H1 (cell line): ENCODE measurements at regions not wholly inside any gene's neighbourhood (a gene's known extent, or its start where the extent isn't known, plus 50 kb on each side); places are given as distances from the start of the nearest gene placed in this dataset.

Experiments
- CTCF ChIA-PET: fragments of 300-600 bp; sonication (Branson Sonifier 250); formaldehyde crosslinking; loops from one replicate; lab custom pipeline; 2021; ENCODE audit not compliant: partially characterized antibody; lab: Charles Lee
- POLR2A ChIA-PET: fragments of 300-600 bp; sonication (Branson Sonifier 250); formaldehyde crosslinking; loops from one replicate; lab custom pipeline; 2021; ENCODE audit warnings: inconsistent platforms; ENCODE audit not compliant: partially characterized antibody; lab: Charles Lee
- DNase-seq, 2 experiments: peaks; one replicate each; pipeline versions ENCODE4 v3.0.0 to v3.0.0-alpha.2; 2010 to 2022; ENCODE audit warnings: low spot score in 2 of 2, low read depth in 1 of 2, mixed read lengths in 1 of 2
- FAIRE-seq: peaks from 2 replicates; lab custom pipeline; 2011; peaks lifted over from hg19 to GRCh38; lab: Jason Lieb, UNC
- H2AFZ ChIP-seq: 2 replicates; pipeline ENCODE4 v1.8.1; 2012; ENCODE audit warnings: low read length, inconsistent platforms
- H2AK5ac ChIP-seq: 2 replicates; pipeline ENCODE4 v1.6.1; 2013; ENCODE audit warnings: low read depth, low read length
- H2BK120ac ChIP-seq: replicated peaks from 2 replicates; pipeline ENCODE3; 2013; ENCODE audit warnings: low read depth, low read length, inconsistent platforms
- H2BK12ac ChIP-seq: 2 replicates; pipeline ENCODE4 v1.6.1; 2013; ENCODE audit warnings: low read depth, low read length
- H2BK15ac ChIP-seq: 2 replicates; pipeline ENCODE4 v1.6.1; 2013; ENCODE audit warnings: low read length
- H2BK20ac ChIP-seq: 2 replicates; pipeline ENCODE4 v1.6.1; 2013; ENCODE audit warnings: low read length
- H2BK5ac ChIP-seq: 2 replicates; pipeline ENCODE4 v1.6.1; 2013; ENCODE audit warnings: low read depth, low read length
- H3K14ac ChIP-seq: 2 replicates; pipeline ENCODE4 v1.6.1; 2013; ENCODE audit warnings: inconsistent platforms; ENCODE audit not compliant: insufficient read length
- H3K18ac ChIP-seq: 2 replicates; pipeline ENCODE4 v1.6.1; 2013; ENCODE audit warnings: low read length; ENCODE audit errors: extremely low read depth
- H3K23ac ChIP-seq: 2 replicates; pipeline ENCODE4 v1.6.1; 2013; ENCODE audit warnings: inconsistent platforms; ENCODE audit not compliant: insufficient read length
- H3K23me2 ChIP-seq: 2 replicates; pipeline ENCODE4 v1.6.1; 2013; ENCODE audit warnings: low read depth, low read length
- H3K27ac ChIP-seq: 2 replicates; pipeline ENCODE4 v1.6.1; 2011; ENCODE audit warnings: low read depth, low read length, inconsistent platforms
- H3K27me3 ChIP-seq, 4 experiments: replicated peaks in 1 of 4; 1 replicate in 1 of 4; 2 replicates in 3 of 4; pipeline versions ENCODE4 v1.6.1 to v1.8.1; 2011 to 2013; ENCODE audit warnings: low read length in 3 of 4, mild to moderate bottlenecking in 3 of 4, inconsistent platforms in 2 of 4, mixed read lengths in 2 of 4, moderate library complexity in 1 of 4; ENCODE audit not compliant: control insufficient read depth in 3 of 4, insufficient read depth in 3 of 4; ENCODE audit errors: extremely low read depth in 1 of 4
- H3K36me3 ChIP-seq, 4 experiments: 2 replicates each; pipeline versions ENCODE4 v1.6.1 to v1.8.1; 2011 to 2013; ENCODE audit warnings: mild to moderate bottlenecking in 4 of 4, low read length in 3 of 4, moderate library complexity in 2 of 4, control low read depth in 1 of 4, inconsistent platforms in 1 of 4; ENCODE audit not compliant: insufficient read depth in 4 of 4, control insufficient read depth in 2 of 4
- H3K4ac ChIP-seq: replicated peaks from 2 replicates; pipeline ENCODE3; 2013; ENCODE audit warnings: low read length, low read depth, mixed read lengths, inconsistent platforms; ENCODE audit not compliant: insufficient read length
- H3K4me1 ChIP-seq, 4 experiments: replicated peaks in 1 of 4; 1 replicate in 1 of 4; 2 replicates in 3 of 4; pipeline versions ENCODE4 v1.6.1 to v1.8.1; 2011 to 2013; ENCODE audit warnings: low read length in 3 of 4, inconsistent platforms in 2 of 4, mixed read lengths in 1 of 4; ENCODE audit not compliant: insufficient read depth in 4 of 4, control insufficient read depth in 3 of 4
- H3K4me2 ChIP-seq, 2 experiments: 2 replicates each; pipeline versions ENCODE4 v1.6.1 to v1.8.1; 2011 to 2013; ENCODE audit warnings: low read depth in 2 of 2, low read length in 2 of 2, control low read depth in 1 of 2, inconsistent platforms in 1 of 2, mild to moderate bottlenecking in 1 of 2; ENCODE audit not compliant: insufficient read depth in 1 of 2
- H3K4me3 ChIP-seq, 4 experiments: fragments of 200-600, 300-600 bp in 1 of 4; sonication (generic), shearing (Covaris generic), sonication (Bioruptor Twin) in 1 of 4; 2 replicates each; pipeline versions ENCODE4 v1.5.1 to v1.8.1; 2011 to 2016; ENCODE audit warnings: low read length in 4 of 4, low read depth in 3 of 4, control low read depth in 2 of 4, inconsistent platforms in 2 of 4, mild to moderate bottlenecking in 2 of 4, mixed read lengths in 1 of 4, moderate library complexity in 1 of 4; ENCODE audit not compliant: insufficient read depth in 2 of 4; ENCODE audit errors: extremely low read depth in 1 of 4
- H3K56ac ChIP-seq: replicated peaks from 2 replicates; pipeline ENCODE3; 2013; ENCODE audit warnings: low read depth, mild to moderate bottlenecking, mixed read lengths, low read length, inconsistent platforms; ENCODE audit not compliant: insufficient read length
- H3K79me1 ChIP-seq: 2 replicates; pipeline ENCODE4 v1.6.1; 2013; ENCODE audit warnings: low read depth, low read length, control low read depth
- H3K79me2 ChIP-seq, 2 experiments: 2 replicates each; pipeline versions ENCODE4 v1.6.1 to v1.8.1; 2012 to 2013; ENCODE audit warnings: low read length in 2 of 2, mild to moderate bottlenecking in 2 of 2, inconsistent platforms in 1 of 2; ENCODE audit not compliant: insufficient read depth in 2 of 2, control insufficient read depth in 1 of 2
- H3K9ac ChIP-seq, 4 experiments: replicated peaks in 1 of 4; 1 replicate in 1 of 4; 2 replicates in 3 of 4; pipeline versions ENCODE4 v1.6.1 to v1.8.1; 2011 to 2013; ENCODE audit warnings: low read depth in 3 of 4, low read length in 3 of 4, control low read depth in 2 of 4, mild to moderate bottlenecking in 2 of 4, moderate library complexity in 2 of 4, inconsistent platforms in 1 of 4; ENCODE audit errors: extremely low read depth in 1 of 4
- H3K9me3 ChIP-seq, 2 experiments: 2 replicates each; pipeline versions ENCODE4 v1.6.1 to v1.8.1; 2012 to 2013; ENCODE audit warnings: mild to moderate bottlenecking in 2 of 2, moderate library complexity in 2 of 2, control low read depth in 1 of 2, inconsistent platforms in 1 of 2, low read depth in 1 of 2, low read length in 1 of 2, mixed read lengths in 1 of 2; ENCODE audit not compliant: insufficient read depth in 2 of 2
- H4K20me1 ChIP-seq, 2 experiments: replicated peaks in 1 of 2; 2 replicates each; pipeline versions ENCODE3 to v1.8.1; 2011 to 2013; ENCODE audit warnings: inconsistent platforms in 2 of 2, low read length in 2 of 2, mild to moderate bottlenecking in 1 of 2; ENCODE audit not compliant: insufficient read depth in 2 of 2, control insufficient read depth in 1 of 2
- H4K5ac ChIP-seq: 2 replicates; pipeline ENCODE4 v1.6.1; 2013; ENCODE audit warnings: low read length, low read depth, mixed read lengths, inconsistent platforms; ENCODE audit not compliant: insufficient read length
- H4K8ac ChIP-seq: 2 replicates; pipeline ENCODE4 v1.8.0; 2013; ENCODE audit warnings: mild to moderate bottlenecking, moderate library complexity, low read length, inconsistent platforms; ENCODE audit not compliant: insufficient read depth; ENCODE audit errors: extremely low read depth
- H4K91ac ChIP-seq: replicated peaks from 2 replicates; pipeline ENCODE3; 2013; ENCODE audit warnings: low read length, mixed read lengths, inconsistent platforms; ENCODE audit not compliant: insufficient read length
- BRCA1 ChIP-seq: IDR thresholded peaks from 2 replicates; pipeline ENCODE4 v1.6.1; 2012; ENCODE audit warnings: low read depth, low read length, improper control_type of control experiment
- CHD2 ChIP-seq: IDR thresholded peaks from 2 replicates; pipeline ENCODE4 v1.6.1; 2012; ENCODE audit warnings: low read length, improper control_type of control experiment
- MAX ChIP-seq: IDR thresholded peaks from 2 replicates; pipeline ENCODE4 v1.6.1; 2012; ENCODE audit warnings: inconsistent platforms
- SP1 ChIP-seq: IDR thresholded peaks from 2 replicates; pipeline ENCODE4 v1.6.1; 2011; ENCODE audit warnings: low read depth, low read length
- SP2 ChIP-seq: IDR thresholded peaks from 2 replicates; pipeline ENCODE4 v1.6.1; 2012; ENCODE audit warnings: mild to moderate bottlenecking, low read length, inconsistent platforms
- WGBS, 2 experiments: shearing (Covaris generic) in 1 of 2; methylation state at CpG; one replicate each; pipeline versions ENCODE4 v1.1.6 to v1.1.7; 2013 to 2015; ENCODE audit warnings: low lambda C conversion rate in 2 of 2, mixed read lengths in 2 of 2, inconsistent platforms in 1 of 2, low coverage in 1 of 2, missing lambda C conversion rate in 1 of 2; ENCODE audit not compliant: insufficient replicate concordance in 2 of 2, insufficient coverage in 1 of 2, insufficient read length in 1 of 2; ENCODE audit errors: extremely low coverage in 1 of 2, missing lambda C conversion rate in 1 of 2; 5-methylcytosine and 5-hydroxymethylcytosine counted together

- no peak overlapping the region for H2BK12ac ChIP-seq
Observed at GRCh38 chr4:100071506-100071905, 118.8 kb downstream of the DDIT4L start.

More at GRCh38 chr4:100071506-100071905, 118.8 kb downstream of the DDIT4L start:
- Histone ChIP-seq H3K9ac (no peak overlapping the region), H3K23ac (no peak overlapping the region), H3K27ac (no peak overlapping the region), H2BK15ac (no peak overlapping the region), H3K79me2 (no peaks in the 10 kb centered on the region), H3K79me1 (no peaks in the 10 kb centered on the region), H4K91ac (no peak overlapping the region), H3K9me3 (no peaks in the 10 kb centered on the region; a peak in 1 of 4 replicates), H2BK5ac (no peak overlapping the region), H2AFZ (no peak overlapping the region), H2BK120ac (no peak overlapping the region), H3K4me2 (no peak overlapping the region), H3K4ac (no peak overlapping the region), H4K8ac (no peak overlapping the region), H3K36me3 (no peaks in the 10 kb centered on the region), H4K20me1 (no peaks in the 10 kb centered on the region), H3K56ac (no peak overlapping the region), H2AK5ac (no peak overlapping the region), H3K18ac (no peak overlapping the region), H4K5ac (no peak overlapping the region), H3K14ac (no peak overlapping the region), H3K27me3 (no peaks in the 10 kb centered on the region), H2BK20ac (no peak overlapping the region), H3K4me1 (no peaks in the 10 kb centered on the region), H3K4me3 (no peak overlapping the region), H3K23me2 (no peaks in the 10 kb centered on the region)
- FAIRE-seq: no peak
- DNase-seq: no peak
- 92% methylated on average over 3 of the region's 3 CpGs; no CpG with 5 or more reads in 1 of the 2 experiments for WGBS, 2 experiments
- TF ChIP-seq SP1 (no peak), MAX (no peak), BRCA1 (no peak), SP2 (no peak), CHD2 (no peak)
- ChIA-PET CTCF (interaction anchor here (0.9 to 1.1 kb wide), 3 partner anchors 21 to 35 kb away, joined by 3 read pairs; no protein-coding TSS in a partner anchor), POLR2A (interaction anchor here (0.6 to 0.8 kb wide), 2 partner anchors 8 to 123 kb away, joined by 4 to 5 read pairs; no protein-coding TSS in a partner anchor)
